Left ventricle myocardium inferior (tissue), 1 donor: ENCODE measurements at regions not wholly inside any gene's neighbourhood (a gene's known extent, or its start where the extent isn't known, plus 50 kb on each side); places are given as distances from the start of the nearest gene placed in this dataset.

ENCODE experiments used
- DNase-seq: peaks from one replicate; pipeline ENCODE4 v3.0.0-alpha.2; 2020
- H3K27ac ChIP-seq: fragments of 200-600 bp; replicated peaks from 2 replicates; pipeline ENCODE4 v1.8.0; 2021
- H3K27me3 ChIP-seq: fragments of 200-600 bp; 2 replicates; pipeline ENCODE4 v1.8.0; 2021; ENCODE audit warnings: low read depth
- H3K36me3 ChIP-seq: fragments of 200-600 bp; 2 replicates; pipeline ENCODE4 v1.8.0; 2021
- H3K4me1 ChIP-seq: fragments of 200-600 bp; 2 replicates; pipeline ENCODE4 v1.8.0; 2021
- H3K4me3 ChIP-seq: fragments of 200-600 bp; 2 replicates; pipeline ENCODE4 v1.8.0; 2021; ENCODE audit warnings: mild to moderate bottlenecking, moderate library complexity
- H3K9me3 ChIP-seq: fragments of 200-600 bp; replicated peaks from 2 replicates; pipeline ENCODE4 v1.8.0; 2021
- intact Hi-C: fragments of 100-400 bp; cut with micrococcal nuclease; formaldehyde crosslinking; loops from one replicate; pipeline ENCODE4 v1.11.0; 2022
- TF ChIP-seq, protein P1 (sequence below): fragments of 200-600 bp; IDR thresholded peaks from 2 replicates; pipeline ENCODE4 v1.8.0; 2021; ENCODE audit warnings: antibody characterized with exemption, mild to moderate bottlenecking, borderline replicate concordance
- donor health status: DM: no; HTN: yes; CAD: no; lungs with severe emphysema.

DNA sequence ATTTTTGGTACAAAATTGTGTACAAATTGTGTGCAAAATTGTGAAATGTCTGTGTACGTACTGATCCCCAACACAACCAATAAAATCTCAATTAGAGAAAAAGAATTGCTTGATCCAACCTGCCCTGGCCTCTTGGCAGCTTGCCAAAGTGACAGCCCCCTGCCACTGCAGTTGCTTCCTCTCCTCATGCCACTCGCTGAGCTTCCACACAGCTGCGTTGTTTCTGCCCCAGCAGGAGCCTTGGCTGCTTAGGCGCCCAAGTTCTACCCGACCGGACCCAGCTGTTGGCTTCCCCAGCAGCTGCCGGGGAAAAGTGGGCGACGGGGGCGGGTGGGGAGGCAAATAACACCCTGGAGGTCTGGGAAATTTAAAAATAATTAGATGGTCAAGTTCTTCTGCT is 171.8 kb upstream of the ATF7IP start:
- no peaks in the 10 kb centered on the region for H3K4me1 ChIP-seq
- H3K9me3 ChIP-seq = no peaks in the 10 kb centered on the region
- peaks cover 19% of the 10 kb centered on the region for H3K27me3 ChIP-seq
- intact Hi-C loops = no loop called here
- H3K4me3 ChIP-seq = no peak overlapping the region
- no peak overlapping the region for H3K27ac ChIP-seq
- TF ChIP-seq, protein P1, sequence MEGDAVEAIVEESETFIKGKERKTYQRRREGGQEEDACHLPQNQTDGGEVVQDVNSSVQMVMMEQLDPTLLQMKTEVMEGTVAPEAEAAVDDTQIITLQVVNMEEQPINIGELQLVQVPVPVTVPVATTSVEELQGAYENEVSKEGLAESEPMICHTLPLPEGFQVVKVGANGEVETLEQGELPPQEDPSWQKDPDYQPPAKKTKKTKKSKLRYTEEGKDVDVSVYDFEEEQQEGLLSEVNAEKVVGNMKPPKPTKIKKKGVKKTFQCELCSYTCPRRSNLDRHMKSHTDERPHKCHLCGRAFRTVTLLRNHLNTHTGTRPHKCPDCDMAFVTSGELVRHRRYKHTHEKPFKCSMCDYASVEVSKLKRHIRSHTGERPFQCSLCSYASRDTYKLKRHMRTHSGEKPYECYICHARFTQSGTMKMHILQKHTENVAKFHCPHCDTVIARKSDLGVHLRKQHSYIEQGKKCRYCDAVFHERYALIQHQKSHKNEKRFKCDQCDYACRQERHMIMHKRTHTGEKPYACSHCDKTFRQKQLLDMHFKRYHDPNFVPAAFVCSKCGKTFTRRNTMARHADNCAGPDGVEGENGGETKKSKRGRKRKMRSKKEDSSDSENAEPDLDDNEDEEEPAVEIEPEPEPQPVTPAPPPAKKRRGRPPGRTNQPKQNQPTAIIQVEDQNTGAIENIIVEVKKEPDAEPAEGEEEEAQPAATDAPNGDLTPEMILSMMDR = no peak
- no peaks in the 10 kb centered on the region for H3K36me3 ChIP-seq
- no peak for DNase-seq

DNA sequence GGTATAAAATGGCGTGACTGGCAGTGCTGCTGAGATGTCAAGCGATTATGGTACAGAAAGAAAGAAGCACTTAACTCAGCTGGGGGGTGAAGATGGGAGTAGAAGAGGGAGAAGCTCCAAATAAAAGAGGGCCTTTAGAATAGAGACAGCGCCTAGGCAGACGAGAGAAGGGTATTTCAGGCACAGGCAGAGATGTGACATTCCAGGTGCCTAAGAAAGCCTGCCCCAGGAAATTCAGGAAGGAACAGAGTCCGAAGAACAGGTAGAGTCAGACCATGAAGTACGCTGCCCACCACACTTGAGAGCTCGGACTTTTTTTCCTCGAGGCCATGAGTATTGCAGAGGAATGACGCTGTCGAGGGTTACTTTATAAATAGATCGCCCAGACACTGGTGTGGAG is 170.9 kb upstream of the ATF7IP start:
- intact Hi-C loops = no loop called here
- Histone ChIP-seq H3K36me3 (no peaks in the 10 kb centered on the region), H3K4me1 (no peaks in the 10 kb centered on the region), H3K27ac (no peak overlapping the region), H3K4me3 (no peak overlapping the region), H3K27me3 (peaks cover 10% of the 10 kb centered on the region), H3K9me3 (no peaks in the 10 kb centered on the region)
- DNase-seq = no peak
- TF ChIP-seq, protein P1 = no peak

DNA sequence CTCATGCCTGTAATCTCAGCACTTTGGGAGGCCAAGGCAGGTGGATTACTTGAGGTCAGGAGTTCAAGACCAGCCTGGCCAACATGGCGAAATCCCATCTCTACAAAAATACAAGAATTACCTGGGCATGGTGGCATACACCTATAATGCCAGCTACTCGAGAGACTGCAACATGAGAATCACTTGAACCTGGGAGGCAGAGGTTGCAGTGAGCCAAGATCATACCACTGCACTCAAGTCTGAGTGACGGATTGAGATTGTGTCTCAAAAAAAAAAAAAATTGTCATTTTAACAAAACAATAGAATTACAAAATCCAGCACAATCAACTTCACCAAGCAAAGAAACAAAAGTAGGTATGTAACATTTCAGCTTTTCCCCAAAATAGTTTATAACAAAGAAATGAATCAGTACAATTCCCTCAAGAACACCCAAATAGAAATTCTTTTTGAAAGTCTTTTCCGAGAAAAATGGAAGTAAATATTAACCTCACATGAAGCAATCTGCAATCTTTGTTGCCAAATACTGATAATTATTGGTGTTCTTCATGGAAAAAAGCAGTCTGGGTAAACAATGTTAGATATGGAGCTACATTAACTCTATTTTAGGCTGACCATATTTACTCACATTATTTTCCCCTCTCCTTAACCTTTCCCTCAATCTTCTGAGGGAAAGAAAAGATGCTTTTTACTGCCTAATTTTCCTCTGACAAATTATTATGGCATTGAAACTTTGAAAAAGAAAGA is 165.9 kb upstream of the ATF7IP start:
- intact Hi-C loops = no loop called here
- no peak for DNase-seq
- H3K27ac ChIP-seq = no peak overlapping the region
- peaks cover 17% of the 10 kb centered on the region for H3K9me3 ChIP-seq
- H3K4me1 ChIP-seq = no peaks in the 10 kb centered on the region
- TF ChIP-seq, protein P1 = no peak
- H3K4me3 ChIP-seq = no peak overlapping the region
- no peaks in the 10 kb centered on the region for H3K36me3 ChIP-seq
- H3K27me3 ChIP-seq = no peaks in the 10 kb centered on the region

DNA sequence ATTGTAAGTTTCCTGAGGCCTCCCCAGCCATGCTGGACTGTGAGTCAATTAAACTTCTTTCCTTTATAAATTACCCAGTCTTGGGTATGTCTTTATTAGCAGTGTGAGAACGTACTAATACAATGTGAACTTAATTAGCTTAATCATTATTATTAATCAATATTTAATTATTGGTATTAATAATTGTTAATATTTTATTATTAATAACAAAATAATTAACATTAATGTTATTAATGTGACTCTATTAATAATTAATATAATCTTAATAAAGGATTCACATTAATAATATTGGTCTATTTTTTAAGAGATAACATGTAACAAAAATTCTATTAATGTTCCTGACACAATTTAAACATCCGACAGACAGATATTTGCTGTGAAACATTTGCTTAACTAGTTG is 164.9 kb upstream of the ATF7IP start:
- H3K4me1 ChIP-seq = no peaks in the 10 kb centered on the region
- no peaks in the 10 kb centered on the region for H3K27me3 ChIP-seq
- H3K4me3 ChIP-seq = no peak overlapping the region
- no peak for DNase-seq
- TF ChIP-seq, protein P1 = no peak
- H3K9me3 ChIP-seq = peaks cover 17% of the 10 kb centered on the region
- H3K36me3 ChIP-seq = no peaks in the 10 kb centered on the region
- no peak overlapping the region for H3K27ac ChIP-seq
- intact Hi-C loops = no loop called here

DNA sequence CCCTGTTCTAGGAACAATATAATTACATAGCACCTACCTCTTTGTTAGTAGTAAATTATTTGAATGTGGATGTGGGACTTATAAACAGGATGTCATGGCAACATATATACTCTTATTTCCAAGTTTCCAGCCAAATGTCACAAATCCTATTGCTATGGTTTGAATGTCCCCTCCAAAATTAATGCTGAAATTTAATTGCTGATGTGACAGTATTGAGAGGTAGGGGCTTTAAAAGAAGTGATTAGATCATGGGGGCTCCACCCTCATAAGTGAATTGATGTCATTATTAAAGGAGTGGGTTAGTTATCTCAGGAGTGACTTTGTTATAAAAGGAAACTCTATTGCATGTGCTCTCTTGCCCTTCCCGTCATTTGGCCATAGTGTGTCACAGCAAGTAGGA is 164.2 kb upstream of the ATF7IP start:
- no peak overlapping the region for H3K27ac ChIP-seq
- TF ChIP-seq, protein P1 = no peak
- no peaks in the 10 kb centered on the region for H3K4me1 ChIP-seq
- H3K4me3 ChIP-seq = no peak overlapping the region
- DNase-seq = no peak
- H3K36me3 ChIP-seq = no peaks in the 10 kb centered on the region
- H3K9me3 ChIP-seq = peaks cover 17% of the 10 kb centered on the region
- no peaks in the 10 kb centered on the region for H3K27me3 ChIP-seq
- intact Hi-C loops = no loop called here
